HCT116 (cell line): ENCODE measurements at regions not wholly inside any gene's neighbourhood (a gene's known extent, or its start where the extent isn't known, plus 50 kb on each side); places are given as distances from the start of the nearest gene placed in this dataset.

Source experiments
- ATAC-seq: fragments of 200-7000 bp; cut with Tn5 transposase; 2 replicates; pipeline ENCODE4 v1.9.1; 2020; ENCODE audit warnings: mild to moderate bottlenecking, moderate library complexity
- BruUV-seq: library from RNA; stranded (reverse); fragments of 400-500 nt; replicated peaks from 2 replicates; lab custom pipeline; 2021; lab: Mats Ljungman, UMichigan
- CTCF ChIA-PET: fragments of 300-600 bp; sonication (Branson Sonifier 250); formaldehyde crosslinking; loops from one replicate; lab custom pipeline; 2021; ENCODE audit warnings: antibody characterized with exemption; lab: Charles Lee
- POLR2A ChIA-PET: fragments of 300-600, 350-600 bp; sonication (Branson Sonifier 250); formaldehyde crosslinking; loops from one replicate; lab custom pipeline; 2021; ENCODE audit warnings: antibody characterized with exemption; lab: Charles Lee
- RAD21 ChIA-PET, 2 experiments: fragments of 300-600 bp; sonication (Branson Sonifier 250); formaldehyde crosslinking; loops; one replicate each; lab custom pipeline; 2023; ENCODE audit warnings: low total read pairs in 2 of 2; ENCODE audit not compliant: uncharacterized antibody in 2 of 2, unreplicated experiment in 2 of 2, low non-redundant PET in 1 of 2; lab: Charles Lee
- DNase-seq: peaks from one replicate; pipeline ENCODE4 v3.0.0-alpha.2; 2010; ENCODE audit warnings: low read depth, low spot score
- H2AFZ ChIP-seq: fragments of 200-600 bp; shearing (Covaris generic), sonication (generic); 2 replicates; pipeline ENCODE4 v1.6.1; 2017; ENCODE audit warnings: low read depth, mixed run types, mixed read lengths, antibody characterized with exemption, low read length; ENCODE audit not compliant: poor library complexity, severe bottlenecking
- H3K27ac ChIP-seq: 2 replicates; pipeline ENCODE4 v1.5.1; 2012; ENCODE audit warnings: low read depth, low read length
- H3K27me3 ChIP-seq: fragments of 200-600 bp; sonication (generic); 2 replicates; pipeline ENCODE4 v1.6.1; 2016; ENCODE audit warnings: mixed run types, low read length, mixed read lengths; ENCODE audit not compliant: insufficient read depth
- H3K36me3 ChIP-seq, 2 experiments: fragments of 200-500 bp in 1 of 2; fragments of 200-600 bp in 1 of 2; sonication (Bioruptor generic) in 1 of 2; sonication (generic) in 1 of 2; 2 replicates each; pipeline versions ENCODE4 v1.5.1 to v1.6.1; 2014 to 2016; ENCODE audit warnings: low read length in 2 of 2, inconsistent platforms in 1 of 2, mixed read lengths in 1 of 2, mixed run types in 1 of 2; ENCODE audit not compliant: insufficient read depth in 2 of 2, control insufficient read depth in 1 of 2
- H3K4me1 ChIP-seq, 2 experiments: fragments of 200-600 bp in 1 of 2; sonication (generic) in 1 of 2; 2 replicates each; pipeline versions ENCODE4 v1.5.1 to v1.6.1; 2012 to 2017; ENCODE audit warnings: low read length in 2 of 2, inconsistent platforms in 1 of 2, mild to moderate bottlenecking in 1 of 2, mixed read lengths in 1 of 2, mixed run types in 1 of 2, moderate library complexity in 1 of 2; ENCODE audit not compliant: insufficient read depth in 2 of 2, control insufficient read depth in 1 of 2
- H3K4me2 ChIP-seq: fragments of 200-600 bp; sonication (generic); 2 replicates; pipeline ENCODE4 v1.6.1; 2017; ENCODE audit warnings: mixed run types, low read length, mixed read lengths
- H3K4me3 ChIP-seq, 2 experiments: fragments of 200-600 bp in 1 of 2; sonication (generic) in 1 of 2; replicated peaks in 1 of 2; 2 replicates each; pipeline ENCODE4 v1.5.1; 2011 to 2016; ENCODE audit warnings: low read length in 2 of 2, control low read depth in 1 of 2, low read depth in 1 of 2, mild to moderate bottlenecking in 1 of 2, mixed read lengths in 1 of 2, mixed run types in 1 of 2
- H3K79me2 ChIP-seq: fragments of 200-600 bp; sonication (generic); 2 replicates; pipeline ENCODE4 v1.6.1; 2017; ENCODE audit warnings: mild to moderate bottlenecking, mixed run types, low read length, moderate library complexity, mixed read lengths; ENCODE audit not compliant: insufficient read depth
- H3K9ac ChIP-seq: fragments of 200-600 bp; sonication (generic); 2 replicates; pipeline ENCODE4 v1.6.1; 2016; ENCODE audit warnings: low read length, mixed read lengths
- H3K9me2 ChIP-seq: fragments of 200-600 bp; sonication (generic), shearing (Covaris generic); 2 replicates; pipeline ENCODE4 v1.6.1; 2017; ENCODE audit warnings: mixed run types, mild to moderate bottlenecking, moderate library complexity; ENCODE audit not compliant: insufficient read depth
- H3K9me3 ChIP-seq, 2 experiments: fragments of 200-500 bp in 1 of 2; fragments of 200-600 bp in 1 of 2; sonication (Bioruptor generic) in 1 of 2; sonication (generic) in 1 of 2; 2 replicates each; pipeline ENCODE4 v1.6.1; 2014 to 2017; ENCODE audit warnings: low read length in 2 of 2, mixed read lengths in 2 of 2, inconsistent platforms in 1 of 2, low read depth in 1 of 2, mild to moderate bottlenecking in 1 of 2, mixed run types in 1 of 2, moderate library complexity in 1 of 2; ENCODE audit not compliant: control insufficient read depth in 1 of 2, insufficient read depth in 1 of 2
- H4K20me1 ChIP-seq: fragments of 200-600 bp; sonication (generic), shearing (Covaris generic); 2 replicates; pipeline ENCODE4 v1.6.1; 2017; ENCODE audit warnings: mixed run types, mild to moderate bottlenecking, moderate library complexity; ENCODE audit not compliant: insufficient read depth
- CBX3 ChIP-seq: IDR thresholded peaks from 2 replicates; pipeline ENCODE4 v1.6.1; 2012; ENCODE audit warnings: low read depth
- CEBPB ChIP-seq: IDR thresholded peaks from 2 replicates; pipeline ENCODE4 v1.6.1; 2012; ENCODE audit warnings: low read depth
- CTCF ChIP-seq, 3 experiments: fragments of 200-600 bp in 1 of 3; sonication (generic) in 1 of 3; IDR thresholded peaks in 2 of 3; conservative IDR thresholded peaks in 1 of 3; 2 replicates each; pipeline ENCODE4 v1.5.1; 2012 to 2017; ENCODE audit warnings: low read depth in 2 of 3, low read length in 2 of 3, antibody characterized with exemption in 1 of 3, borderline replicate concordance in 1 of 3, control low read depth in 1 of 3, mild to moderate bottlenecking in 1 of 3, mixed read lengths in 1 of 3, mixed run types in 1 of 3, moderate library complexity in 1 of 3; ENCODE audit not compliant: insufficient read depth in 1 of 3
- EGR1 ChIP-seq: IDR thresholded peaks from 2 replicates; pipeline ENCODE4 v1.6.1; 2012; ENCODE audit warnings: low read depth
- EZH2 ChIP-seq: fragments of 200-600 bp; sonication (generic); IDR thresholded peaks from 2 replicates; pipeline ENCODE4 v1.6.1; 2017; ENCODE audit warnings: antibody characterized with exemption, mixed run types
- EZH2phosphoT487 ChIP-seq: fragments of 200-600 bp; IDR thresholded peaks from 2 replicates; pipeline ENCODE4 v1.6.1; 2018; ENCODE audit warnings: antibody characterized with exemption, borderline replicate concordance
- FOSL1 ChIP-seq: IDR thresholded peaks from 2 replicates; pipeline ENCODE4 v1.6.1; 2012; ENCODE audit warnings: low read depth
- JUND ChIP-seq: IDR thresholded peaks from 2 replicates; pipeline ENCODE4 v1.6.1; 2012
- POLR2A ChIP-seq: IDR thresholded peaks from 2 replicates; pipeline ENCODE4 v1.7.0; 2011; ENCODE audit warnings: borderline replicate concordance; ENCODE audit not compliant: insufficient read depth, insufficient read length; ENCODE audit errors: extremely low read depth
- POLR2AphosphoS5 ChIP-seq: IDR thresholded peaks from 2 replicates; pipeline ENCODE4 v1.6.1; 2011; ENCODE audit warnings: mild to moderate bottlenecking, low read depth, low read length, moderate library complexity
- RAD21 ChIP-seq: IDR thresholded peaks from 2 replicates; pipeline ENCODE4 v1.6.1; 2012; ENCODE audit warnings: low read depth, mild to moderate bottlenecking
- SIN3A ChIP-seq: IDR thresholded peaks from 2 replicates; pipeline ENCODE4 v1.6.1; 2012; ENCODE audit warnings: low read depth
- SP1 ChIP-seq: IDR thresholded peaks from 2 replicates; pipeline ENCODE4 v1.6.1; 2012; ENCODE audit warnings: low read depth
- YY1 ChIP-seq: IDR thresholded peaks from 2 replicates; pipeline ENCODE4 v1.6.1; 2011; ENCODE audit warnings: low read length, low read depth, moderate library complexity, mild to moderate bottlenecking; ENCODE audit not compliant: insufficient replicate concordance; ENCODE audit errors: extremely low read depth
- ZFX ChIP-seq: fragments of 450-650 bp; IDR thresholded peaks from 2 replicates; pipeline ENCODE4 v1.6.1; 2017
- ZNF274 ChIP-seq: fragments of 200-500 bp; sonication (Bioruptor generic); IDR thresholded peaks from 2 replicates; pipeline ENCODE4 v1.6.1; 2014; ENCODE audit warnings: mild to moderate bottlenecking, low read depth, low read length, inconsistent platforms
- intact Hi-C: fragments of 100-400 bp; cut with micrococcal nuclease; formaldehyde crosslinking; loops from 2 replicates; pipeline ENCODE4 v1.10.0; 2022
- TF ChIP-seq, protein P1 (sequence below): IDR thresholded peaks from 2 replicates; pipeline ENCODE4 v1.6.1; 2012
- TF ChIP-seq, protein P2 (sequence below): IDR thresholded peaks from 2 replicates; pipeline ENCODE4 v1.6.1; 2012; ENCODE audit warnings: low read depth

GRCh38 chr13:59279028-59279427 is 884.7 kb downstream of the DIAPH3 start:
- intact Hi-C loops: no loop called here
- ChIA-PET POLR2A (no interaction called here), RAD21 (no interaction called here), CTCF (no interaction called here)
- no peaks in the 10 kb centered on the region for H3K79me2 ChIP-seq
- no peak overlapping the region for H3K27ac ChIP-seq
- H3K4me2 ChIP-seq: no peak overlapping the region
- DNase-seq: no peak
- BruUV-seq: no TSS peak
- H4K20me1 ChIP-seq: no peaks in the 10 kb centered on the region; the same call in 1 of the 2 replicates
- H3K36me3 ChIP-seq: no peaks in the 10 kb centered on the region
- TF ChIP-seq RAD21 (no peak), POLR2A (no peak), CBX3 (no peak), EGR1 (no peak), ZNF274 (no peak), SP1 (no peak), YY1 (no peak), CTCF (IDR thresholded peaks at IDR 0.05 in 2 of 3, conservative IDR thresholded peaks at IDR 0.05 in 1 of 3; ENCODE audit: borderline replicate concordance in 1 of 3, insufficient read depth in 1 of 3, low read depth in 2 of 3, low read length in 2 of 3) (no peak), JUND (no peak), EZH2 (no peak), CEBPB (no peak), EZH2phosphoT487 (no peak), SIN3A (no peak), POLR2AphosphoS5 (no peak), FOSL1 (no peak), ZFX (no peak)
- TF ChIP-seq, protein P1, sequence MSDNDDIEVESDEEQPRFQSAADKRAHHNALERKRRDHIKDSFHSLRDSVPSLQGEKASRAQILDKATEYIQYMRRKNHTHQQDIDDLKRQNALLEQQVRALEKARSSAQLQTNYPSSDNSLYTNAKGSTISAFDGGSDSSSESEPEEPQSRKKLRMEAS: no peak
- TF ChIP-seq, protein P2, sequence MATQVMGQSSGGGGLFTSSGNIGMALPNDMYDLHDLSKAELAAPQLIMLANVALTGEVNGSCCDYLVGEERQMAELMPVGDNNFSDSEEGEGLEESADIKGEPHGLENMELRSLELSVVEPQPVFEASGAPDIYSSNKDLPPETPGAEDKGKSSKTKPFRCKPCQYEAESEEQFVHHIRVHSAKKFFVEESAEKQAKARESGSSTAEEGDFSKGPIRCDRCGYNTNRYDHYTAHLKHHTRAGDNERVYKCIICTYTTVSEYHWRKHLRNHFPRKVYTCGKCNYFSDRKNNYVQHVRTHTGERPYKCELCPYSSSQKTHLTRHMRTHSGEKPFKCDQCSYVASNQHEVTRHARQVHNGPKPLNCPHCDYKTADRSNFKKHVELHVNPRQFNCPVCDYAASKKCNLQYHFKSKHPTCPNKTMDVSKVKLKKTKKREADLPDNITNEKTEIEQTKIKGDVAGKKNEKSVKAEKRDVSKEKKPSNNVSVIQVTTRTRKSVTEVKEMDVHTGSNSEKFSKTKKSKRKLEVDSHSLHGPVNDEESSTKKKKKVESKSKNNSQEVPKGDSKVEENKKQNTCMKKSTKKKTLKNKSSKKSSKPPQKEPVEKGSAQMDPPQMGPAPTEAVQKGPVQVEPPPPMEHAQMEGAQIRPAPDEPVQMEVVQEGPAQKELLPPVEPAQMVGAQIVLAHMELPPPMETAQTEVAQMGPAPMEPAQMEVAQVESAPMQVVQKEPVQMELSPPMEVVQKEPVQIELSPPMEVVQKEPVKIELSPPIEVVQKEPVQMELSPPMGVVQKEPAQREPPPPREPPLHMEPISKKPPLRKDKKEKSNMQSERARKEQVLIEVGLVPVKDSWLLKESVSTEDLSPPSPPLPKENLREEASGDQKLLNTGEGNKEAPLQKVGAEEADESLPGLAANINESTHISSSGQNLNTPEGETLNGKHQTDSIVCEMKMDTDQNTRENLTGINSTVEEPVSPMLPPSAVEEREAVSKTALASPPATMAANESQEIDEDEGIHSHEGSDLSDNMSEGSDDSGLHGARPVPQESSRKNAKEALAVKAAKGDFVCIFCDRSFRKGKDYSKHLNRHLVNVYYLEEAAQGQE: no peak
- H2AFZ ChIP-seq: no peak overlapping the region
- peaks cover 0 to 23% of the 10 kb centered on the region in 2 experiments; a peak in 3 of 4 replicates for H3K9me3 ChIP-seq
- no peak for ATAC-seq
- no peak overlapping the region for H3K9ac ChIP-seq
- H3K4me1 ChIP-seq: no peaks in the 10 kb centered on the region
- no peaks in the 10 kb centered on the region for H3K9me2 ChIP-seq
- H3K4me3 ChIP-seq: no peak overlapping the region
- H3K27me3 ChIP-seq: no peaks in the 10 kb centered on the region
